ENCODE measurements at regions not wholly inside any gene's neighbourhood (a gene's known extent, or its start where the extent isn't known, plus 50 kb on each side); places are given as distances from the start of the nearest gene placed in this dataset.
"Not testable (repeated sequence)": the region's sequence is repeated elsewhere in the genome, so short reads cannot be mapped to it uniquely, and the experiment has no call there.

- intact Hi-C loops (cut with DNase I) = loop anchor here (1.0 kb wide), 1 partner anchor 88 kb away; no protein-coding TSS in a partner anchor
- peak; percentile 84 for DNase-seq (ENCODE audit: low spot score)
These were observed 141.2 kb upstream of the CTAGE1 start for GRCh38 chr18:22558945-22559385.

GRCh38 chr18:22559414-22560274 lies 141.9 kb upstream of the CTAGE1 start:
- peak; percentile 87 for DNase-seq (ENCODE audit: low spot score)
- intact Hi-C loops (cut with DNase I) = loop anchor here (1.0 to 5.0 kb wide), 7 partner anchors 88 to 662 kb away; no protein-coding TSS in a partner anchor

GRCh38 chr18:22560275-22560610 lies 142.5 kb upstream of the CTAGE1 start:
- intact Hi-C loops (cut with DNase I) = loop anchor here (2.0 to 5.0 kb wide), 6 partner anchors 163 to 663 kb away; no protein-coding TSS in a partner anchor

GRCh38 chr18:22560797-22561196 lies 143.1 kb upstream of the CTAGE1 start:
- no peak for DNase-seq (ENCODE audit: low spot score)
- intact Hi-C loops (cut with DNase I) = loop anchor here (2.0 to 5.0 kb wide), 6 partner anchors 163 to 663 kb away; no protein-coding TSS in a partner anchor

More at GRCh38 chr18:22560275-22560610, 142.5 kb upstream of the CTAGE1 start:
- DNase-seq (ENCODE audit: low spot score) = no peak

- no peak for DNase-seq (ENCODE audit: low spot score)
These were observed 145.5 kb upstream of the CTAGE1 start for GRCh38 chr18:22563164-22563583.

GRCh38 chr18:22564036-22564435 lies 146.3 kb upstream of the CTAGE1 start:
- intact Hi-C loops (cut with DNase I) = loop anchor here (5.0 kb wide), 5 partner anchors 167 to 667 kb away; no protein-coding TSS in a partner anchor
- no peak for DNase-seq (ENCODE audit: low spot score)

More at GRCh38 chr18:22563164-22563583, 145.5 kb upstream of the CTAGE1 start:
- intact Hi-C loops (cut with DNase I) = loop anchor here (2.0 to 5.0 kb wide), 7 partner anchors 166 to 666 kb away; no protein-coding TSS in a partner anchor

GRCh38 chr18:22566703-22567420 lies 149.1 kb upstream of the CTAGE1 start:
- DNase-seq (ENCODE audit: low spot score) = no peak
- intact Hi-C loops (cut with DNase I) = no loop called here

- no peak for DNase-seq (ENCODE audit: low spot score)
- intact Hi-C loops (cut with DNase I) = no loop called here
These were observed 150.1 kb upstream of the CTAGE1 start for GRCh38 chr18:22567794-22568193.

GRCh38 chr18:22570492-22570891 lies 152.8 kb upstream of the CTAGE1 start:
- intact Hi-C loops (cut with DNase I) = no loop called here
- no peak for DNase-seq (ENCODE audit: low spot score)

- DNase-seq (ENCODE audit: low spot score) = no peak
- intact Hi-C loops (cut with DNase I) = no loop called here
These were observed 154.6 kb upstream of the CTAGE1 start for GRCh38 chr18:22572341-22572740.

- DNase-seq (ENCODE audit: low spot score) = no peak
- intact Hi-C loops (cut with DNase I) = no loop called here
These were observed 161.6 kb upstream of the CTAGE1 start for GRCh38 chr18:22579271-22579670.

- intact Hi-C loops (cut with DNase I) = no loop called here
- no peak for DNase-seq (ENCODE audit: low spot score)
These were observed 167.6 kb upstream of the CTAGE1 start for GRCh38 chr18:22585333-22585732.

GRCh38 chr18:22585821-22586220 lies 168.1 kb upstream of the CTAGE1 start:
- intact Hi-C loops (cut with DNase I) = no loop called here
- no peak for DNase-seq (ENCODE audit: low spot score)

- intact Hi-C loops (cut with DNase I) = no loop called here
- DNase-seq (ENCODE audit: low spot score) = no peak
These were observed 173.5 kb upstream of the CTAGE1 start for GRCh38 chr18:22591222-22591621.

- intact Hi-C loops (cut with DNase I) = no loop called here
- no peak for DNase-seq (ENCODE audit: low spot score)
These were observed 176.5 kb upstream of the CTAGE1 start for GRCh38 chr18:22594155-22594690.

- DNase-seq (ENCODE audit: low spot score) = no peak
- intact Hi-C loops (cut with DNase I) = no loop called here
These were observed 183.8 kb upstream of the CTAGE1 start for GRCh38 chr18:22601481-22601880.

GRCh38 chr18:22602456-22602855 lies 184.7 kb upstream of the CTAGE1 start:
- DNase-seq (ENCODE audit: low spot score); intact Hi-C loops (cut with DNase I): not testable (repeated sequence)

GRCh38 chr18:22603902-22604301 lies 186.2 kb upstream of the CTAGE1 start:
- intact Hi-C loops (cut with DNase I) = no loop called here
- DNase-seq (ENCODE audit: low spot score) = no peak

- intact Hi-C loops (cut with DNase I) = no loop called here
- DNase-seq (ENCODE audit: low spot score) = peak; percentile 78
These were observed 186.8 kb upstream of the CTAGE1 start for GRCh38 chr18:22604390-22604985.
